ENCODE measurements at regions not wholly inside any gene's neighbourhood (a gene's known extent, or its start where the extent isn't known, plus 50 kb on each side); places are given as distances from the start of the nearest gene placed in this dataset.

GRCh38 chr1:82317671-82318070, 516.9 kb downstream of the ADGRL2 start:
- TF ChIP-seq CTCF (IDR thresholded peaks at IDR 0.05) (no peak), POLR2A (IDR thresholded peaks at IDR 0.05) (no peak)
